Stimulated activated CD4-positive, alpha-beta T cell treated with anti-CD3 and anti-CD28 coated beads, Interleukin-15, amount 100 ng/mL, for 48 hours (primary cell): ENCODE measurements at regions not wholly inside any gene's neighbourhood (a gene's known extent, or its start where the extent isn't known, plus 50 kb on each side); places are given as distances from the start of the nearest gene placed in this dataset.
"Not testable (repeated sequence)": the region's sequence is repeated elsewhere in the genome, so short reads cannot be mapped to it uniquely, and the experiment has no call there.

Source experiments
- DNase-seq, 2 donors: peaks; one replicate each; pipeline ENCODE4 v3.0.0-alpha.2; 2020; ENCODE audit warnings: low read depth in 2 of 2

- DNase-seq, result no peak
These were observed 404.8 kb downstream of the EPHA5 start for GRCh38 chr4:65265526-65265925.

- DNase-seq, result no peak
These were observed 411.0 kb downstream of the EPHA5 start for GRCh38 chr4:65259296-65259695.

- DNase-seq, result no peak
These were observed 419.4 kb downstream of the EPHA5 start for GRCh38 chr4:65250916-65251315.

- no peak for DNase-seq
These were observed 421.2 kb downstream of the EPHA5 start for GRCh38 chr4:65249111-65249510.

GRCh38 chr4:65242156-65242846, 428.0 kb downstream of the EPHA5 start:
- no peak for DNase-seq

- no peak for DNase-seq
These were observed 428.9 kb downstream of the EPHA5 start for GRCh38 chr4:65241257-65241997.

GRCh38 chr4:65234061-65234460, 436.2 kb downstream of the EPHA5 start:
- DNase-seq, result no peak

- DNase-seq, result no peak
These were observed 442.7 kb downstream of the EPHA5 start for GRCh38 chr4:65227628-65228027.

GRCh38 chr4:65223601-65224000, 446.7 kb downstream of the EPHA5 start:
- no peak for DNase-seq

GRCh38 chr4:65223074-65223473, 447.2 kb downstream of the EPHA5 start:
- not testable (repeated sequence) for DNase-seq

- DNase-seq, result no peak
These were observed 453.1 kb downstream of the EPHA5 start for GRCh38 chr4:65217179-65217578.

- no peak for DNase-seq
These were observed 467.4 kb downstream of the EPHA5 start for GRCh38 chr4:65202853-65203236.

GRCh38 chr4:65202165-65202852, 468.0 kb downstream of the EPHA5 start:
- no peak for DNase-seq

- no peak for DNase-seq
These were observed 474.6 kb downstream of the EPHA5 start for GRCh38 chr4:65195666-65196065.

GRCh38 chr4:65195002-65195401, 475.3 kb downstream of the EPHA5 start:
- no peak for DNase-seq

GRCh38 chr4:65193985-65194384, 476.3 kb downstream of the EPHA5 start:
- DNase-seq, result no peak

GRCh38 chr4:65190780-65191179, 479.5 kb downstream of the EPHA5 start:
- DNase-seq, result no peak

- no peak for DNase-seq
These were observed 494.7 kb downstream of the EPHA5 start for GRCh38 chr4:65175585-65175984.

- no peak for DNase-seq
These were observed 499.3 kb downstream of the EPHA5 start for GRCh38 chr4:65170768-65171514.

GRCh38 chr4:65167719-65168118, 502.6 kb downstream of the EPHA5 start:
- no peak for DNase-seq

GRCh38 chr4:65152205-65152604, 518.1 kb downstream of the EPHA5 start:
- no peak for DNase-seq

- DNase-seq, result no peak
These were observed 530.3 kb downstream of the EPHA5 start for GRCh38 chr4:65139998-65140397.
